Glutamatergic neuron (in vitro differentiated cells): ENCODE measurements at regions not wholly inside any gene's neighbourhood (a gene's known extent, or its start where the extent isn't known, plus 50 kb on each side); places are given as distances from the start of the nearest gene placed in this dataset.

ENCODE experiments used
- DNase-seq: peaks from one replicate; pipeline ENCODE4 v3.0.0; 2022
- H3K27ac Mint-ChIP-seq: one replicate; pipeline ENCODE4 v1.8.0; 2020; ENCODE audit warnings: mild to moderate bottlenecking, mixed read lengths, inconsistent platforms; ENCODE audit not compliant: unreplicated experiment
- H3K27me3 Mint-ChIP-seq: one replicate; pipeline ENCODE4 v1.8.0; 2020; ENCODE audit warnings: mild to moderate bottlenecking, moderate library complexity, mixed read lengths, inconsistent platforms; ENCODE audit not compliant: unreplicated experiment
- H3K36me3 Mint-ChIP-seq: one replicate; pipeline ENCODE4 v1.8.0; 2020; ENCODE audit warnings: mild to moderate bottlenecking, mixed read lengths, inconsistent platforms; ENCODE audit not compliant: unreplicated experiment
- H3K4me1 Mint-ChIP-seq: one replicate; pipeline ENCODE4 v1.8.0; 2020; ENCODE audit warnings: mild to moderate bottlenecking, low read depth, mixed read lengths, inconsistent platforms; ENCODE audit not compliant: unreplicated experiment
- H3K4me3 Mint-ChIP-seq: one replicate; pipeline ENCODE4 v1.8.0; 2020; ENCODE audit warnings: mild to moderate bottlenecking, mixed read lengths, inconsistent platforms; ENCODE audit not compliant: unreplicated experiment
- H3K9me3 Mint-ChIP-seq: one replicate; pipeline ENCODE4 v1.8.0; 2020; ENCODE audit warnings: mild to moderate bottlenecking, moderate library complexity, mixed read lengths, inconsistent platforms; ENCODE audit not compliant: unreplicated experiment
- CTCF ChIP-seq: fragments of 200-600 bp; sonication (generic); IDR thresholded peaks from one replicate; pipeline ENCODE4 v1.5.0; 2021; ENCODE audit not compliant: partially characterized antibody, unreplicated experiment

- H3K4me1 Mint-ChIP-seq, result no peaks in the 10 kb centered on the region
- no peak overlapping the region for H3K27ac Mint-ChIP-seq
- no peak for DNase-seq
- H3K4me3 Mint-ChIP-seq, result no peak overlapping the region
- no peaks in the 10 kb centered on the region for H3K27me3 Mint-ChIP-seq
- H3K9me3 Mint-ChIP-seq, result peaks cover 1% of the 10 kb centered on the region
- no peaks in the 10 kb centered on the region for H3K36me3 Mint-ChIP-seq
- TF ChIP-seq CTCF, result no peak
Measured at GRCh38 chr12:126915309-126915708, 1351.7 kb upstream of the TMEM132C start.

GRCh38 chr12:126926023-126926594 lies 1340.9 kb upstream of the TMEM132C start:
- Mint-ChIP-seq H3K36me3 (no peaks in the 10 kb centered on the region), H3K9me3 (no peaks in the 10 kb centered on the region), H3K4me1 (no peaks in the 10 kb centered on the region), H3K27ac (no peak overlapping the region), H3K4me3 (no peak overlapping the region), H3K27me3 (no peaks in the 10 kb centered on the region)
- no peak for TF ChIP-seq CTCF
- no peak for DNase-seq

- Mint-ChIP-seq H3K27ac (no peak overlapping the region), H3K36me3 (no peaks in the 10 kb centered on the region), H3K9me3 (peaks cover 3% of the 10 kb centered on the region), H3K27me3 (no peaks in the 10 kb centered on the region), H3K4me1 (no peaks in the 10 kb centered on the region), H3K4me3 (no peak overlapping the region)
- no peak for TF ChIP-seq CTCF
- no peak for DNase-seq
Measured at GRCh38 chr12:126930234-126930633, 1336.7 kb upstream of the TMEM132C start.

GRCh38 chr12:126932156-126932555 lies 1334.8 kb upstream of the TMEM132C start:
- H3K36me3 Mint-ChIP-seq, result no peaks in the 10 kb centered on the region
- H3K4me1 Mint-ChIP-seq, result no peaks in the 10 kb centered on the region
- H3K27ac Mint-ChIP-seq, result no peak overlapping the region
- H3K9me3 Mint-ChIP-seq, result peaks cover 5% of the 10 kb centered on the region
- H3K27me3 Mint-ChIP-seq, result no peaks in the 10 kb centered on the region
- DNase-seq, result no peak
- no peak for TF ChIP-seq CTCF
- no peak overlapping the region for H3K4me3 Mint-ChIP-seq

- no peak for TF ChIP-seq CTCF
Measured at GRCh38 chr12:126935435-126935834, 1331.5 kb upstream of the TMEM132C start.

More at GRCh38 chr12:126935435-126935834, 1331.5 kb upstream of the TMEM132C start:
- no peak for DNase-seq
- H3K9me3 Mint-ChIP-seq, result peaks cover 5% of the 10 kb centered on the region
- no peak overlapping the region for H3K4me3 Mint-ChIP-seq
- no peak overlapping the region for H3K27ac Mint-ChIP-seq
- no peaks in the 10 kb centered on the region for H3K36me3 Mint-ChIP-seq
- H3K27me3 Mint-ChIP-seq, result no peaks in the 10 kb centered on the region
- H3K4me1 Mint-ChIP-seq, result no peaks in the 10 kb centered on the region
